PC-9 (cell line): ENCODE measurements at regions not wholly inside any gene's neighbourhood (a gene's known extent, or its start where the extent isn't known, plus 50 kb on each side); places are given as distances from the start of the nearest gene placed in this dataset.

Experiments
- BruUV-seq: library from RNA; stranded (reverse); fragments of 400-500 nt; replicated peaks from 2 replicates; lab custom pipeline; 2021; lab: Mats Ljungman, UMichigan
- CTCF ChIA-PET: fragments of 300-600 bp; sonication (Branson Sonifier 250); formaldehyde crosslinking; loops from one replicate; lab custom pipeline; 2022; ENCODE audit warnings: antibody characterized with exemption; lab: Charles Lee
- POLR2A ChIA-PET: fragments of 300-600 bp; sonication (Branson Sonifier 250); formaldehyde crosslinking; loops from one replicate; lab custom pipeline; 2022; ENCODE audit warnings: antibody characterized with exemption; ENCODE audit not compliant: unreplicated experiment; lab: Charles Lee
- DNase-seq, 2 experiments: peaks; one replicate each; pipeline versions ENCODE4 v3.0.0 to v3.0.0-alpha.2; 2015 to 2022; ENCODE audit warnings: mixed read lengths in 1 of 2
- H2AFZ ChIP-seq: fragments of 200-600 bp; sonication (generic); 2 replicates; pipeline ENCODE4 v1.8.1; 2017; ENCODE audit warnings: antibody characterized with exemption
- H3F3A ChIP-seq: fragments of 200-600 bp; sonication (generic); 2 replicates; pipeline ENCODE4 v1.8.1; 2017; ENCODE audit warnings: antibody characterized with exemption, mild to moderate bottlenecking, low read depth; ENCODE audit not compliant: insufficient read depth
- H3K27ac ChIP-seq: fragments of 200-600 bp; sonication (generic); 2 replicates; pipeline ENCODE4 v1.6.1; 2016; ENCODE audit warnings: mixed run types
- H3K27me3 ChIP-seq: fragments of 200-600 bp; sonication (generic); 2 replicates; pipeline ENCODE4 v1.6.1; 2016; ENCODE audit warnings: low read depth, mixed run types; ENCODE audit not compliant: insufficient read depth
- H3K36me3 ChIP-seq: fragments of 200-600 bp; sonication (generic); 2 replicates; pipeline ENCODE4 v1.6.1; 2016; ENCODE audit warnings: low read depth, mixed run types
- H3K4me1 ChIP-seq: fragments of 200-600 bp; sonication (generic); replicated peaks from 2 replicates; pipeline ENCODE4 v1.6.1; 2016; ENCODE audit warnings: mixed run types; ENCODE audit not compliant: insufficient read depth
- H3K4me2 ChIP-seq: fragments of 200-600 bp; sonication (generic); 2 replicates; pipeline ENCODE4 v1.6.1; 2017; ENCODE audit warnings: mixed run types
- H3K4me3 ChIP-seq: fragments of 200-600 bp; sonication (generic); 2 replicates; pipeline ENCODE4 v1.6.1; 2016; ENCODE audit warnings: mixed run types
- H3K79me2 ChIP-seq: fragments of 200-600 bp; sonication (generic); 2 replicates; pipeline ENCODE4 v1.6.1; 2017; ENCODE audit warnings: low read depth, mixed run types
- H3K9me2 ChIP-seq: fragments of 200-600 bp; sonication (generic); 2 replicates; pipeline ENCODE4 v1.8.1; 2017; ENCODE audit warnings: mild to moderate bottlenecking; ENCODE audit not compliant: insufficient read depth
- H3K9me3 ChIP-seq: fragments of 200-600 bp; sonication (generic); 2 replicates; pipeline ENCODE4 v1.8.1; 2016; ENCODE audit warnings: low read depth; ENCODE audit not compliant: insufficient read depth
- H4K20me1 ChIP-seq: fragments of 200-600 bp; sonication (generic); 2 replicates; pipeline ENCODE4 v1.8.1; 2017; ENCODE audit not compliant: insufficient read depth
- CTCF ChIP-seq: fragments of 200-600 bp; sonication (generic); conservative IDR thresholded peaks from 2 replicates; pipeline ENCODE4 v1.6.1; 2017; ENCODE audit warnings: mixed run types, antibody characterized with exemption, mild to moderate bottlenecking, moderate library complexity
- EZH2 ChIP-seq: fragments of 200-600 bp; sonication (generic); IDR thresholded peaks from 2 replicates; pipeline ENCODE4 v1.8.0; 2017; ENCODE audit warnings: antibody characterized with exemption, low read depth
- intact Hi-C: fragments of 100-400 bp; cut with micrococcal nuclease; formaldehyde crosslinking; loops from one replicate; pipeline ENCODE4 v1.10.0; 2022; ENCODE audit not compliant: unreplicated experiment

GRCh38 chr10:63710703-63711102, 189.5 kb downstream of the REEP3 start:
- Histone ChIP-seq H3K4me2 (no peak overlapping the region), H3K4me3 (no peak overlapping the region), H3K27ac (no peak overlapping the region), H3K4me1 (peaks cover 46% of the 10 kb centered on the region), H3F3A (peaks cover 34% of the 10 kb centered on the region), H4K20me1 (no peaks in the 10 kb centered on the region), H3K9me2 (no peaks in the 10 kb centered on the region), H3K36me3 (no peaks in the 10 kb centered on the region), H2AFZ (no peak overlapping the region), H3K27me3 (no peaks in the 10 kb centered on the region), H3K79me2 (no peaks in the 10 kb centered on the region), H3K9me3 (no peaks in the 10 kb centered on the region)
- CTCF ChIA-PET: no interaction called here
- TF ChIP-seq CTCF (no peak), EZH2 (no peak)
- intact Hi-C loops: loop anchor here (5.0 to 10.0 kb wide), 4 partner anchors 188 to 1328 kb away; partner anchors contain the start of genes JMJD1C and REEP3
- POLR2A ChIA-PET: interaction anchor here (0.5 kb wide), 1 partner anchor 438 kb away, joined by 3 read pairs; no protein-coding TSS in a partner anchor
- BruUV-seq: no TSS peak
- no peak for DNase-seq

- Histone ChIP-seq H3K9me3 (no peaks in the 10 kb centered on the region), H2AFZ (no peak overlapping the region), H3K36me3 (no peaks in the 10 kb centered on the region), H3K4me3 (no peak overlapping the region), H3F3A (peaks cover 34% of the 10 kb centered on the region), H4K20me1 (no peaks in the 10 kb centered on the region), H3K4me2 (peak overlapping the region; percentile 55; the same call in 1 of the 2 replicates), H3K9me2 (no peaks in the 10 kb centered on the region), H3K27ac (peak overlapping the region; percentile 53), H3K4me1 (peaks cover 46% of the 10 kb centered on the region), H3K27me3 (no peaks in the 10 kb centered on the region), H3K79me2 (no peaks in the 10 kb centered on the region)
- POLR2A ChIA-PET: interaction anchor here (0.5 kb wide), 1 partner anchor 439 kb away, joined by 3 read pairs; no protein-coding TSS in a partner anchor
- BruUV-seq: no TSS peak
- no peak for DNase-seq
- intact Hi-C loops: loop anchor here (5.0 to 10.0 kb wide), 4 partner anchors 189 to 1329 kb away; partner anchors contain the start of genes JMJD1C and REEP3
- TF ChIP-seq CTCF (no peak), EZH2 (no peak)
- CTCF ChIA-PET: interaction anchor here (1.1 to 1.2 kb wide), 2 partner anchors 80 to 82 kb away, joined by 3 to 8 read pairs; no protein-coding TSS in a partner anchor
These were observed 190.2 kb downstream of the REEP3 start for GRCh38 chr10:63711361-63711760.

GRCh38 chr10:63711867-63712716, 190.9 kb downstream of the REEP3 start:
- Histone ChIP-seq H3K4me1 (peaks cover 39% of the 10 kb centered on the region), H3K9me3 (no peaks in the 10 kb centered on the region), H3K4me2 (peak overlapping the region; percentile 55), H3F3A (peaks cover 29% of the 10 kb centered on the region), H3K27ac (peak overlapping the region; percentile 53), H3K27me3 (no peaks in the 10 kb centered on the region), H4K20me1 (no peaks in the 10 kb centered on the region), H2AFZ (no peak overlapping the region), H3K79me2 (no peaks in the 10 kb centered on the region), H3K4me3 (no peak overlapping the region), H3K36me3 (no peaks in the 10 kb centered on the region), H3K9me2 (no peaks in the 10 kb centered on the region)
- TSS peak; percentile 26 for BruUV-seq
- POLR2A ChIA-PET: interaction anchor here (0.6 to 1.0 kb wide), 6 partner anchors 15 to 478 kb away, joined by 3 to 36 read pairs (median 6); no protein-coding TSS in a partner anchor
- intact Hi-C loops: loop anchor here (1.0 to 10.0 kb wide), 7 partner anchors 83 to 1330 kb away; partner anchors contain the start of genes JMJD1C and REEP3
- no peak for TF ChIP-seq CTCF
- TF ChIP-seq EZH2: no peak
- DNase-seq: peak; percentile 98 to 99
- CTCF ChIA-PET: interaction anchor here (0.6 to 1.4 kb wide), 6 partner anchors 10 to 545 kb away, joined by 3 to 8 read pairs (median 3); no protein-coding TSS in a partner anchor
